Adrenal gland (tissue), 5 donors: ENCODE measurements at regions not wholly inside any gene's neighbourhood (a gene's known extent, or its start where the extent isn't known, plus 50 kb on each side); places are given as distances from the start of the nearest gene placed in this dataset.

Source experiments
- CTCF ChIP-seq, 6 experiments: fragments of 450-650 bp in 4 of 6; fragments of 200-600 bp in 2 of 6; sonication (generic) in 1 of 6; IDR thresholded peaks; 1 replicate in 5 of 6; 2 replicates in 1 of 6; pipeline versions ENCODE4 v1.5.1 to v1.8.0; 2016 to 2021; ENCODE audit warnings: antibody characterized with exemption in 6 of 6, mild to moderate bottlenecking in 2 of 6, moderate library complexity in 1 of 6
- POLR2A ChIP-seq, 2 donors: fragments of 450-650 bp; IDR thresholded peaks; one replicate each; pipeline ENCODE4 v1.6.1; 2017; ENCODE audit warnings: antibody characterized with exemption in 2 of 2, mild to moderate bottlenecking in 2 of 2, moderate library complexity in 1 of 2
- donor health status: DM: no; HTN: no; CAD: no.

- TF ChIP-seq POLR2A (IDR thresholded peaks at IDR 0.05) (no peak), CTCF (IDR thresholded peaks at IDR 0.05) (no peak)
These were observed 65.8 kb upstream of the MRTFB start for GRCh38 chr16:14005335-14005734.
